GM21515 (cell line): ENCODE measurements at regions not wholly inside any gene's neighbourhood (a gene's known extent, or its start where the extent isn't known, plus 50 kb on each side); places are given as distances from the start of the nearest gene placed in this dataset.

Experiments used
- ATAC-seq: cut with Tn5 transposase; IDR thresholded peaks from one replicate; pipeline ENCODE4 v1.9.1; 2021; ENCODE audit not compliant: unreplicated experiment

- ATAC-seq: no peak
These were observed 314.9 kb downstream of the TLE3 start for GRCh38 chr15:69782809-69783208.

- ATAC-seq: no peak
These were observed 314.5 kb downstream of the TLE3 start for GRCh38 chr15:69783211-69783610.

GRCh38 chr15:69784798-69785566, 312.7 kb downstream of the TLE3 start:
- no peak for ATAC-seq

- ATAC-seq: no peak
These were observed 311.5 kb downstream of the TLE3 start for GRCh38 chr15:69786136-69786701.

- ATAC-seq: no peak
These were observed 309.9 kb downstream of the TLE3 start for GRCh38 chr15:69787791-69788190.

GRCh38 chr15:69789648-69790393, 307.9 kb downstream of the TLE3 start:
- ATAC-seq: no peak

- no peak for ATAC-seq
These were observed 307.1 kb downstream of the TLE3 start for GRCh38 chr15:69790632-69791031.

GRCh38 chr15:69792823-69793222, 304.9 kb downstream of the TLE3 start:
- no peak for ATAC-seq

GRCh38 chr15:69793431-69793780, 304.3 kb downstream of the TLE3 start:
- ATAC-seq: no peak

GRCh38 chr15:69793781-69794451, 303.8 kb downstream of the TLE3 start:
- no peak for ATAC-seq

GRCh38 chr15:69794645-69795469, 302.9 kb downstream of the TLE3 start:
- ATAC-seq: no peak

- no peak for ATAC-seq
These were observed 302.1 kb downstream of the TLE3 start for GRCh38 chr15:69795601-69796000.

- ATAC-seq: no peak
These were observed 300.6 kb downstream of the TLE3 start for GRCh38 chr15:69797051-69797595.

GRCh38 chr15:69797615-69798014, 300.1 kb downstream of the TLE3 start:
- ATAC-seq: no peak

- no peak for ATAC-seq
These were observed 299.1 kb downstream of the TLE3 start for GRCh38 chr15:69798481-69799250.

- ATAC-seq: no peak
These were observed 296.6 kb downstream of the TLE3 start for GRCh38 chr15:69801144-69801543.

- ATAC-seq: no peak
These were observed 295.3 kb downstream of the TLE3 start for GRCh38 chr15:69802432-69802831.

GRCh38 chr15:69804786-69805185, 292.9 kb downstream of the TLE3 start:
- ATAC-seq: no peak

GRCh38 chr15:69805248-69805953, 292.3 kb downstream of the TLE3 start:
- no peak for ATAC-seq
